ENCODE measurements at regions not wholly inside any gene's neighbourhood (a gene's known extent, or its start where the extent isn't known, plus 50 kb on each side); places are given as distances from the start of the nearest gene placed in this dataset.

- Mint-ChIP-seq H3K4me3 (no peak overlapping the region), H3K36me3 (ENCODE audit: low read depth) (peaks cover 2% of the 10 kb centered on the region), H3K4me1 (no peaks in the 10 kb centered on the region), H3K27ac (ENCODE audit: unreplicated experiment) (no peak overlapping the region), H3K27me3 (ENCODE audit: low read depth) (peaks cover 6% of the 10 kb centered on the region), H3K9me3 (no peaks in the 10 kb centered on the region)
- TF ChIP-seq CTCF (conservative IDR thresholded peaks at IDR 0.05), result no peak
- DNase-seq (ENCODE audit: low read depth, low spot score), result no peak
These were observed 441.1 kb downstream of the SETD4 start for GRCh38 chr21:35619184-35619583.

- Mint-ChIP-seq H3K36me3 (ENCODE audit: low read depth) (no peaks in the 10 kb centered on the region), H3K9me3 (no peaks in the 10 kb centered on the region), H3K27ac (ENCODE audit: unreplicated experiment) (no peak overlapping the region), H3K4me3 (no peak overlapping the region), H3K27me3 (ENCODE audit: low read depth) (no peaks in the 10 kb centered on the region), H3K4me1 (no peaks in the 10 kb centered on the region)
- DNase-seq (ENCODE audit: low read depth, low spot score), result no peak
- TF ChIP-seq CTCF (conservative IDR thresholded peaks at IDR 0.05), result no peak
These were observed 442.8 kb downstream of the SETD4 start for GRCh38 chr21:35617491-35617890.

GRCh38 chr21:35616090-35616489 lies 444.2 kb downstream of the SETD4 start:
- TF ChIP-seq CTCF (conservative IDR thresholded peaks at IDR 0.05), result peak; percentile 30
- DNase-seq (ENCODE audit: low read depth, low spot score), result no peak
- Mint-ChIP-seq H3K9me3 (no peaks in the 10 kb centered on the region), H3K4me1 (peaks cover 4% of the 10 kb centered on the region), H3K27me3 (ENCODE audit: low read depth) (no peaks in the 10 kb centered on the region), H3K4me3 (no peak overlapping the region), H3K36me3 (ENCODE audit: low read depth) (no peaks in the 10 kb centered on the region), H3K27ac (ENCODE audit: unreplicated experiment) (no peak overlapping the region)

- no peak for TF ChIP-seq CTCF (conservative IDR thresholded peaks at IDR 0.05)
- Mint-ChIP-seq H3K36me3 (ENCODE audit: low read depth) (no peaks in the 10 kb centered on the region), H3K4me3 (no peak overlapping the region), H3K27me3 (ENCODE audit: low read depth) (no peaks in the 10 kb centered on the region), H3K4me1 (peaks cover 4% of the 10 kb centered on the region), H3K27ac (ENCODE audit: unreplicated experiment) (no peak overlapping the region), H3K9me3 (no peaks in the 10 kb centered on the region)
- DNase-seq (ENCODE audit: low read depth, low spot score), result no peak
These were observed 445.0 kb downstream of the SETD4 start for GRCh38 chr21:35615325-35615724.

- Mint-ChIP-seq H3K27ac (ENCODE audit: unreplicated experiment) (no peak overlapping the region), H3K9me3 (no peaks in the 10 kb centered on the region), H3K4me3 (no peak overlapping the region), H3K36me3 (ENCODE audit: low read depth) (no peaks in the 10 kb centered on the region), H3K4me1 (peaks cover 4% of the 10 kb centered on the region), H3K27me3 (ENCODE audit: low read depth) (no peaks in the 10 kb centered on the region)
- no peak for TF ChIP-seq CTCF (conservative IDR thresholded peaks at IDR 0.05)
- no peak for DNase-seq (ENCODE audit: low read depth, low spot score)
These were observed 445.9 kb downstream of the SETD4 start for GRCh38 chr21:35614396-35614921.

GRCh38 chr21:35611708-35612132 lies 448.6 kb downstream of the SETD4 start:
- no peak overlapping the region for H3K4me3 Mint-ChIP-seq
- no peak for DNase-seq (ENCODE audit: low read depth, low spot score)
- TF ChIP-seq CTCF (conservative IDR thresholded peaks at IDR 0.05), result no peak
- peaks cover 3% of the 10 kb centered on the region for H3K9me3 Mint-ChIP-seq
- no peaks in the 10 kb centered on the region for H3K36me3 Mint-ChIP-seq (ENCODE audit: low read depth)
- H3K27me3 Mint-ChIP-seq (ENCODE audit: low read depth), result no peaks in the 10 kb centered on the region
- no peak overlapping the region for H3K27ac Mint-ChIP-seq (ENCODE audit: unreplicated experiment)
- H3K4me1 Mint-ChIP-seq, result peaks cover 5% of the 10 kb centered on the region
